Lower leg skin (tissue), 4 donors: ENCODE measurements at regions not wholly inside any gene's neighbourhood (a gene's known extent, or its start where the extent isn't known, plus 50 kb on each side); places are given as distances from the start of the nearest gene placed in this dataset.

Experiments used
- DNase-seq, 2 donors: peaks; one replicate each; pipeline ENCODE4 v3.0.0-alpha.2; 2019; ENCODE audit warnings: low spot score in 2 of 2
- H3K4me3 ChIP-seq: fragments of 200-600 bp; sonication (generic); 2 replicates; pipeline ENCODE4 v1.5.1; 2017; ENCODE audit warnings: mild to moderate bottlenecking, low read depth; ENCODE audit not compliant: poor library complexity, severe bottlenecking
- POLR2A ChIP-seq, 2 donors: fragments of 450-650 bp; IDR thresholded peaks; one replicate each; pipeline ENCODE4 v1.6.1; 2016 to 2017; ENCODE audit warnings: antibody characterized with exemption in 2 of 2, mild to moderate bottlenecking in 1 of 2, moderate library complexity in 1 of 2
- WGBS, 2 donors: methylation state at CpG; one replicate each; pipeline ENCODE4 v1.1.5; 2018; 5-methylcytosine and 5-hydroxymethylcytosine counted together
- intact Hi-C: fragments of 100-400 bp; cut with DNase I; formaldehyde crosslinking; loops from one replicate; pipeline ENCODE4 v1.15.0; 2023; ENCODE audit warnings: low total_unique reads
- TF ChIP-seq, protein P1 (sequence below), 3 donors: fragments of 450-650 bp; IDR thresholded peaks; one replicate each; pipeline ENCODE4 v1.5.1; 2016; ENCODE audit warnings: antibody characterized with exemption in 3 of 3, mild to moderate bottlenecking in 3 of 3, moderate library complexity in 2 of 3

DNA sequence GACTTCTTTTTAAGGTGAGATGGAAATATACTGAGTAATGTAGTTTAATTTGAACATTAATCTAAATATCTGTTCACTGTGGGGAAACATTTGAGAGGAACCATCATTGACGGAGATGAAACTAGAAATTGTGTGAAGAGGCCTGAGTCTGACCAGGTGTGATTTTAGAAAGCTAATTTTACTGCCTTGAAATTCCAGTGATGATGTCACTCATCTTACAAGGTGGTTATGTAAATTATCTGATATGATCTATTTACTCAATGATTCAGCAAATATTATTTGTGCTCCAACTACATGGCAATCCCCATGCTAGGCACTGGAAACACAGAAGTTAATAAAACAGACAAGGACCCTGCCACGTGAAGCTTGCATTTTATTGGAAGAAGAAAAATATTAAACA lies 435.7 kb upstream of the DCN start:
- no peak overlapping the region for H3K4me3 ChIP-seq
- 73 to 77% methylated on average over 2 of the region's 2 CpGs for WGBS, 2 donors
- DNase-seq: no peak
- TF ChIP-seq, protein P1, sequence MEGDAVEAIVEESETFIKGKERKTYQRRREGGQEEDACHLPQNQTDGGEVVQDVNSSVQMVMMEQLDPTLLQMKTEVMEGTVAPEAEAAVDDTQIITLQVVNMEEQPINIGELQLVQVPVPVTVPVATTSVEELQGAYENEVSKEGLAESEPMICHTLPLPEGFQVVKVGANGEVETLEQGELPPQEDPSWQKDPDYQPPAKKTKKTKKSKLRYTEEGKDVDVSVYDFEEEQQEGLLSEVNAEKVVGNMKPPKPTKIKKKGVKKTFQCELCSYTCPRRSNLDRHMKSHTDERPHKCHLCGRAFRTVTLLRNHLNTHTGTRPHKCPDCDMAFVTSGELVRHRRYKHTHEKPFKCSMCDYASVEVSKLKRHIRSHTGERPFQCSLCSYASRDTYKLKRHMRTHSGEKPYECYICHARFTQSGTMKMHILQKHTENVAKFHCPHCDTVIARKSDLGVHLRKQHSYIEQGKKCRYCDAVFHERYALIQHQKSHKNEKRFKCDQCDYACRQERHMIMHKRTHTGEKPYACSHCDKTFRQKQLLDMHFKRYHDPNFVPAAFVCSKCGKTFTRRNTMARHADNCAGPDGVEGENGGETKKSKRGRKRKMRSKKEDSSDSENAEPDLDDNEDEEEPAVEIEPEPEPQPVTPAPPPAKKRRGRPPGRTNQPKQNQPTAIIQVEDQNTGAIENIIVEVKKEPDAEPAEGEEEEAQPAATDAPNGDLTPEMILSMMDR (IDR thresholded peaks at IDR 0.05): no peak
- TF ChIP-seq POLR2A (IDR thresholded peaks at IDR 0.05): no peak
- intact Hi-C loops: no loop called here

DNA sequence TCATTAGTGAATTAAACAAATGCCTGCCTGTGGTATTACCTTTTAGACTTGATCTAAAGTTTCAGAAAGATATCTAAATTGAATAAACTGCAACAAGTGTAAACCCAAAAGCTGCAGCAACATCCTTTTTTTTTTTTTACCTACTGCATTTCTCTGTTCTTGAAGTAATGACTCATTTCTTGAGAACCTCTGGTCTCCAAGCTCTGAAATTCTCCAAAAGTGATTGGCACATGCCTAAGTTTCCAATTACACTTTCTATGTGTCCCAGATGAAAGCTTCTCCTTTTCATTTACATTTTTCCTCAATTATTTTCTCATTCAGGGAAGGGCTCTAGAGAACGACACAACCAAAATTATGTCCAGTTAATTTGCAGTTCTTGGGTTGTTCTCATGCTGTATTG lies 435.2 kb upstream of the DCN start:
- intact Hi-C loops: no loop called here
- TF ChIP-seq POLR2A (IDR thresholded peaks at IDR 0.05): no peak
- TF ChIP-seq, protein P1 (IDR thresholded peaks at IDR 0.05): no peak
- DNase-seq: no peak
- WGBS, 2 donors: 46 to 67% methylated on average over 1 of the region's 1 CpG
- no peak overlapping the region for H3K4me3 ChIP-seq

DNA sequence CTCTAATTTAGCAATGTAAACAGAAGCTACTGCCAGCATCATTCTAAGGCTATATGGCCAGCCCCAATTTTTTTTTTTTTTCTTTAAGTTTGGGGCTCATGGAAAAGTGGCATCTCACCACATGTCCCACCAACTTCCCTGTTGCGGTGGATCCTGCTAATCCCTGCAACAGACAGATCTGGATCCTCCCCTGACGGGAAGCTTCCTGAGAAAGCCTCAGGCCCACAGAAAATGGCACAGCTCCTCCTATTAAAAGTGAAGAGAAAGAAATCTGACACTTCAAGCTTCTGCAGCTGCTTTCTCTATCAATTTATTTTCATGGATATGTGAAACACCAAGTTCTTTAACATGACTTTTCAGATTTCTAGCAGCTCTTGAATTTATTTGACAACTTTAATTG lies 433.8 kb upstream of the DCN start:
- H3K4me3 ChIP-seq: no peak overlapping the region
- intact Hi-C loops: no loop called here
- no peak for DNase-seq
- no peak for TF ChIP-seq POLR2A (IDR thresholded peaks at IDR 0.05)
- TF ChIP-seq, protein P1 (IDR thresholded peaks at IDR 0.05): no peak
- 37 to 44% methylated on average over 2 of the region's 2 CpGs for WGBS, 2 donors

DNA sequence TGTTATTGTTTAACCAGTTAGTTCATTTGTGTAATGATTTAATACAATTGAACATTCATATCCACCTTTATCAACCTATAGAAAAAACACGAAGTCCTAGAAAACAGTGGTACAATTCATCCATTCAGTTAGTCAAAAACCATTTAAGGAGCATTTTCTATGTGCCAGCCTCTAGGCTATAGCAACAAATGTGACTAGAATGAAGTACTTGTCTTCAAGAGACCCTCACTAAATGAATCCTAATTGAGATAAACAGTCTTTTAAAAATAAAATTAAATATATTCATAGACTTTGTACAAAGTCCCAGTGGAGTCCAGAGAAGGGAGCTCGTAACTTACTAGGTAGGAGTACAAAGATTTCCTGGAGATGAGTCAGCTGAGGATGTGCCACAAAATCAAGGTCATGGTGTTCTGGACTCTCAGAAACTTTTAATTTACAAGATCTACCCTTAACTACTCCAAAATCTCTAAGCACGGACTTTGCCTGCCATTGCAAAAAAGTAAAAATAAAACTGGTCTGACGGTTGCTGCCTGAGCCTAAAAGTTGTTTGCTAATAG lies 430.7 kb upstream of the DCN start:
- TF ChIP-seq, protein P1 (IDR thresholded peaks at IDR 0.05): no peak
- TF ChIP-seq POLR2A (IDR thresholded peaks at IDR 0.05): no peak
- intact Hi-C loops: no loop called here
- 62 to 71% methylated on average over 4 of the region's 4 CpGs for WGBS, 2 donors
- DNase-seq: no peak
- no peak overlapping the region for H3K4me3 ChIP-seq

DNA sequence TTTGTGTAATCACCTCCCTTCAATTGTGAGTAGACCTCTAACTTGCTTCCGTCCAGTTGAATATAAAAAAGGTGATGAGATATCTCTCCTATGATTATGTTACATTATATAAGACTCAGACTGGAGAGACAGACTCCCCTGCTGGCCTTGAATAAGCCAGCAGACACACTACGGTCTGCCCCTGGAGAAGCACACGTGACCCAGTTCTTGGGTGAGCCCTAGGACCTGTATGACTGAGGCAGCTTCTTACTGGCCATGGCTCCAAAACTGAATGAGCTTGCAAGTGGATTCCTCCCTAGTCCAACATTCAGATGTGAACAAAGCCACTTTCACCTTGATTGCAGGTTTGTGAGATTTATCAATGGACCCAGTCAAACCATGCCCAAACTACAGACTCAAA lies 427.9 kb upstream of the DCN start:
- no peak overlapping the region for H3K4me3 ChIP-seq
- no peak for DNase-seq
- intact Hi-C loops: no loop called here
- TF ChIP-seq, protein P1 (IDR thresholded peaks at IDR 0.05): no peak
- no peak for TF ChIP-seq POLR2A (IDR thresholded peaks at IDR 0.05)
- WGBS, 2 donors: 73 to 98% methylated on average over 3 of the region's 3 CpGs

DNA sequence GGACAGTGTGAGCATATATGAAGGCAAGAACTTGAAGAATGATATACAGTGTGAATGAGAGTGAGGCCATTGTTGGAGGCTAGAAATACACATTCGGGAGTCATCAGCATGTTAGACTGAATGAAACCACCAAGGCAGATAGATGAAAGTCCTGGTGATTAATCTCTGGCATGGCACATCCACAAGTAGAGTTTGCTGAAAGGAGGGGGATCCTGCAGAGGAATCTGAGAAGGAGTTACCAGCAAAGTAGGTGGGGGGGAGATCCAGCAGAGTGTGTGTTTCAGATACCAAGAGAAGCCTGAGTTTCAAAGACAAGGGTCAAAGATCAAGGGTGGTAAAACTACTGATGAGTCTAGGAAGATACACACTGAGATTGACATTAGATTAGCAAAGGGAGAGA lies 426.7 kb upstream of the DCN start:
- intact Hi-C loops: no loop called here
- 90 to 91% methylated on average over 1 of the region's 1 CpG for WGBS, 2 donors
- TF ChIP-seq, protein P1 (IDR thresholded peaks at IDR 0.05): no peak
- TF ChIP-seq POLR2A (IDR thresholded peaks at IDR 0.05): no peak
- H3K4me3 ChIP-seq: no peak overlapping the region
- no peak for DNase-seq
